ENCODE measurements at regions not wholly inside any gene's neighbourhood (a gene's known extent, or its start where the extent isn't known, plus 50 kb on each side); places are given as distances from the start of the nearest gene placed in this dataset.

DNA sequence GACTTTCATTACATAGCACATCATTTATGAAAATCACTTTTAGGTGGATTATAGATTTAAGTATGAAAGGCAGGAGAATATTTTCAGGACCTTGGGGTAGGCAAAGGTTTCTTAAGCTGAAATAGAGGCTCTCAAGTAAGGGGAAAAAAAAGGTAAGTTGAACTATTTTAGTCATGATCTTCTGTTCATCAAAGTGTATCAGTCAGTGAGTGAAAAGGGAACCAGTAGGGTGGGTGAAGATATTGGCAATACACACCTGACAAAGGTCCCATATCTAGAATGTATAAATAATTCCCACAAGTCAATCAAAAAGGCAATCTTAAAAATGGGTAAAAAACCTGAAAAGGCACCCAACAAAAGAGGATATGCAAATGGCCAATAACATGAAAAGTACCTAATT is 218.6 kb downstream of the KLF13 start:
- no peaks in the 10 kb centered on the region for H3K9me3 Mint-ChIP-seq
- no peak overlapping the region for H3K4me3 Mint-ChIP-seq
- peaks cover 19 to 55% of the 10 kb centered on the region in 2 donors for H3K27me3 Mint-ChIP-seq
- ATAC-seq (replicated peaks): no peak
- DNase-seq: no peak
- peaks cover 3 to 6% of the 10 kb centered on the region in 2 donors for H3K4me1 Mint-ChIP-seq
- no peaks in the 10 kb centered on the region for H3K36me3 Mint-ChIP-seq
- H3K27ac Mint-ChIP-seq: no peak overlapping the region

GRCh38 chr15:31550211-31550977 is 223.8 kb downstream of the KLF13 start:
- no peak for ATAC-seq (replicated peaks)
- peaks cover 22 to 34% of the 10 kb centered on the region in 2 donors for H3K27me3 Mint-ChIP-seq
- H3K36me3 Mint-ChIP-seq: no peaks in the 10 kb centered on the region
- H3K9me3 Mint-ChIP-seq: no peaks in the 10 kb centered on the region
- H3K4me3 Mint-ChIP-seq: no peak overlapping the region
- no peak for DNase-seq
- H3K4me1 Mint-ChIP-seq: peaks cover 0 to 1% of the 10 kb centered on the region in 2 donors
- no peak overlapping the region for H3K27ac Mint-ChIP-seq

- ATAC-seq (replicated peaks): no peak
- Mint-ChIP-seq H3K9me3 (no peaks in the 10 kb centered on the region), H3K36me3 (no peaks in the 10 kb centered on the region), H3K4me1 (no peaks in the 10 kb centered on the region), H3K27me3 (peaks cover 20 to 31% of the 10 kb centered on the region in 2 donors), H3K4me3 (no peak overlapping the region), H3K27ac (no peak overlapping the region)
- DNase-seq: no peak
These were observed 224.7 kb downstream of the KLF13 start for GRCh38 chr15:31551323-31551722.

DNA sequence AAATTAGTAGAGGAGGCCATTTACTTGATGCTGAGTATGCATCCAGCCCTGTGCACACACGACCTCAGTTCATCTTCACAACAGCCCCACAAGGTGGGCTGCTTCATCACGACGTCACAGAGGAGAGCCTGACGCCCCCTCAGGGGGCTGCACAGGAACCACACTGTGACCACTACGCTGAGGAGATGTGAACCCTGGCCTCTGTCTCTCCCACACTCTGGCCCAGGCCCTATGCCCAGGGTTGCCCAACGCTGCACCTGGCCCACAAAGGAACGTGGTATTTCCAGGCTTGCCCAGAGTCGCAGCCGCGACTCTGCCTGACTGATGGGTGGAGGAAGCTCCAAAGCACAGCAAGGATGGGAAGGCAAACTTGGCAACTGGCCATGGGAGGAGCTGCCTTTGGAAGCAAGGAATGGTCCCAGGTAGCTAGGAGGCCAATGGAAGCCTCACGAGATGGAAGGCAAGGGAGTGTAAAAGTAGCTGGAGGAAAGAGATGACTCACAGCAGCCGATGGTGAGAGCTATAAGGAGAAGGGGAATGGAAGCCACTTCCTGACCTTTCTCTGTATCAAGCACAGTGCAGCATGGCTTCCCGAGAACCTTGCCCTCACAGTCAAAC is 226.0 kb downstream of the KLF13 start:
- no peak overlapping the region for H3K27ac Mint-ChIP-seq
- H3K4me1 Mint-ChIP-seq: no peaks in the 10 kb centered on the region
- H3K9me3 Mint-ChIP-seq: no peaks in the 10 kb centered on the region
- H3K27me3 Mint-ChIP-seq: peaks cover 18 to 29% of the 10 kb centered on the region in 2 donors
- ATAC-seq (replicated peaks) (no peak), DNase-seq (no peak)
- H3K4me3 Mint-ChIP-seq: no peak overlapping the region
- no peaks in the 10 kb centered on the region for H3K36me3 Mint-ChIP-seq

DNA sequence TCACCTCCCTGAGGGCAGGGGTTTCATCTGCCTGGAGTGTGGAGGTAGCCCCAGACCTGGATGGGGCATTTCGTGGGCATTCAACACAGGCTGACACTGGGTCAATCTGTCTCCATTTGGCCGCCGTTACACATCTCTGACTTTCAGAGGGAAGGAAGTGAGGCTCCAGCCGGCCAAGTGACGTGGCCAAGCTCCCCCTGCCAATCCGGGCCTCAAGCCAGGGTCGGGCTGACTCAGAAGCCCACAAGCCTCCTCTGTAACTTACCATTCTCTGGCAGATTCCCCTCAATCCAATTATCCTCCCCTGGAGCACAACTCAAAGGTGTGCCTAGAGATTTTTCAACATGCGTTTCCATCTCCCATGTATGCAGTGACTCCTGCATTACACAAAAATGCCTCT is 227.6 kb downstream of the KLF13 start:
- no peak overlapping the region for H3K27ac Mint-ChIP-seq
- H3K9me3 Mint-ChIP-seq: peaks cover 0 to 5% of the 10 kb centered on the region in 2 donors
- no peaks in the 10 kb centered on the region for H3K4me1 Mint-ChIP-seq
- no peaks in the 10 kb centered on the region for H3K36me3 Mint-ChIP-seq
- ATAC-seq (replicated peaks) (no peak), DNase-seq (no peak)
- no peak overlapping the region for H3K4me3 Mint-ChIP-seq
- peaks cover 12 to 26% of the 10 kb centered on the region in 2 donors for H3K27me3 Mint-ChIP-seq

DNA sequence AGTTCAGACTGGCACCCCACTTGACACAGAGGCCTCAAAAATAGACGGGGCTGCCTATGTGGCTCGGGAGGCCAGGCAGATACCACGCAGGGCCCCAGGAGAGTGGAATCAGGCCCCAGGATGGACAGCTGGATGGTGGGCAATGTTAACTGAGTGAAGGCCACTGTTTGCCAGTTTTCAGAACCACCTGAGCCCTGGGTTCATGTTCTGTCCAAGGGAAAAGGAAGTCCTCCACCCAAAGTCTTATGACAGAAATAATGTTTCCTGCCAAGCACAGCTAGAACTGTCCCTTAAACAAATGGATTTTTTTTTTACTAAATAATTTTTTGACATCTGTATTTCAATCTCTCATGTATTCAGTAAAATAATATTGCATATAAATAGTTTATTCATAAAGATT is 228.4 kb downstream of the KLF13 start:
- DNase-seq (no peak), ATAC-seq (replicated peaks) (no peak)
- Mint-ChIP-seq H3K4me3 (no peak overlapping the region), H3K27me3 (peaks cover 12 to 21% of the 10 kb centered on the region in 2 donors), H3K9me3 (peaks cover 0 to 5% of the 10 kb centered on the region in 2 donors), H3K27ac (no peak overlapping the region), H3K36me3 (no peaks in the 10 kb centered on the region), H3K4me1 (no peaks in the 10 kb centered on the region)

DNA sequence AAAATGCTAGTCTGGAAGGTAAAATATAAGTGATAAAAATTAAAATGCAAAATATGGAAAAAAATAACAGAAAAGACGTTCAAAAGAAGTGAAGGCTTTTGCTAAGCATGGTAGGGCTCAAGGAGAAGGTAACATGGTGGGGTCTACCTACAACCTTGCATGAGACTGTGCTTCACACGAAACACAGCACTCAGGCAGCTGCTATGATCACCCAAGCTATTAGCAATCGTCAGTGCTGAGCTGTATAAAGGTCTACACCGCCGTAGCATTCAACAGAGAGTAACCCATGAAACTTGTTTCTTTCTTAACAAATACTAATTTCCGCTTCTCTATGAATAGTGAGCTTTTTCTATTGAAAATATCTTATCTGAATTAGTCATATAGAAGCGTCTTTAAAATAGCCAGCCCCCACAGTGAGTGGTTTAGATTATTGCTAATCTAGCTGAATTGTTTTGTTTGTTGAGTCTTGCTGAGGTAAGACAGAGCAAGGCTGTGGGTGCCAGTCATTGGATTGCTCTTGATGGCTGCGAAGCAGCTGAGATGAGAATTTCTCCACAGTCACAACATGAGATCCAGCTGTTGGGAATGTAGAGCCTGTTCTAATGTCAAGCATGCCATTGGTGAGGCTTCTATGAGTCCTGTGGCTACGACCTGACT is 230.0 kb downstream of the KLF13 start:
- Mint-ChIP-seq H3K9me3 (peaks cover 0 to 5% of the 10 kb centered on the region in 2 donors), H3K36me3 (no peaks in the 10 kb centered on the region), H3K4me1 (no peaks in the 10 kb centered on the region), H3K27ac (no peak overlapping the region), H3K27me3 (peaks cover 12 to 30% of the 10 kb centered on the region in 2 donors), H3K4me3 (no peak overlapping the region)
- no peak for ATAC-seq (replicated peaks)
- no peak for DNase-seq

DNA sequence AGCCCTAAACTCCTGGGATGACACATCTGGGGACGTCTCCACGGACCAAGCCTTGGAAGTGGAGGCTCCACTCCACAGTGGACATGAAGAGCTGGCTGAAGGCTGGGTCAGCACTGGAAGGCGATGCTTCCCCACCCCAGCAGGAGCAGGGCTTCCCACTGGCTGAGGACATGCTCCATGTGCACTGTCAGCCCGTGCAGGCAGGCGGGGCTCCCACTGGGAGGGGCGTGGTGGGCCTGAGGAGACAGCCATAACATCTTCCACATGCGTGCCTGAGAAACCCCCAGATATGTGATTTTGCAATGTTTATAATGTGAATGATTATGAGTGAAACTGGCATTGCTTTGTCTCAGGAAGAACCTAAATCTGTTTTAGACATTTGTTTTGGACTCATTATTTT is 231.3 kb downstream of the KLF13 start:
- H3K27me3 Mint-ChIP-seq: peaks cover 18 to 39% of the 10 kb centered on the region in 2 donors
- DNase-seq (no peak), ATAC-seq (replicated peaks) (no peak)
- no peak overlapping the region for H3K4me3 Mint-ChIP-seq
- H3K36me3 Mint-ChIP-seq: no peaks in the 10 kb centered on the region
- H3K9me3 Mint-ChIP-seq: peaks cover 0 to 5% of the 10 kb centered on the region in 2 donors
- H3K27ac Mint-ChIP-seq: no peak overlapping the region
- H3K4me1 Mint-ChIP-seq: no peaks in the 10 kb centered on the region

DNA sequence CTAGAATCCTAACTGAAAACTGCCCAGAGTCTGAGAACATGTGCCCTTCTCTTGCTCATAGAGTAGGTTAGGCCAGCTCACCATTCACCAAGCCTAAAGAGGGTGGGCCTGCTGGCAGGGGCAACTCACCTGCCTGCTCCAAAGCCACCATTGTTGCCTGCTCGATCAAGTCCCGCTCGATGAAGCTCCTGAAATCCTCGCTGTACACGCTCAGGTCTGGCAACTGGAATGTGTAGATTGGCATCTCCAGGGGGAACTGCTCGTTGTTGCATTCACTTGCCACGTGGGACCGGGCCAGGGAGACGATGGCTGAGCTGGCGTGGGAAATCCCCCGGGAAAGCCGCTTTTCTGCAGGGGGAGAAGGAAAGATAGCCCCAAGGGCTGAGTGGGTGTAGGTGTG is 232.2 kb downstream of the KLF13 start:
- H3K27ac Mint-ChIP-seq: no peak overlapping the region
- peaks cover 0 to 5% of the 10 kb centered on the region in 2 donors for H3K9me3 Mint-ChIP-seq
- no peak overlapping the region for H3K4me3 Mint-ChIP-seq
- H3K27me3 Mint-ChIP-seq: peaks cover 14 to 44% of the 10 kb centered on the region in 2 donors
- H3K36me3 Mint-ChIP-seq: no peaks in the 10 kb centered on the region
- DNase-seq (no peak), ATAC-seq (replicated peaks) (no peak)
- no peaks in the 10 kb centered on the region for H3K4me1 Mint-ChIP-seq

DNA sequence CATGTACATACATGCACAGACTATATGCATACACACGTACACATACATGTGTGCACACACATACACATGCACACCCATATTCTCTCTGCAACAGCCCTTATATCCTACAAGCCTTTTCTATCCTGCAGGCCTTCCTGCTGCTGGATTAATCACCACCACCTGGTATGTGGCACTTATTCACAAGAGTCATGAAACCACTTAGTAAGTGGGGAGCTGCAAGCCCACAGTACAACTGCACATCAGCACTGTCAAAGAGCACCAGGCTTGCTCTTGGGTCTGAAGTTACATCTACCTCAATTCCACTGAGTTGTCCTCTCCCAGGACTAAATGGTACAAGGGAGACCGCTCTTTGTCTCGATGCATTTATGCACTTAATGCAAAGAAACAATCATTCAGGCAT is 233.2 kb downstream of the KLF13 start:
- Mint-ChIP-seq H3K27ac (no peak overlapping the region), H3K4me3 (no peak overlapping the region), H3K36me3 (no peaks in the 10 kb centered on the region), H3K9me3 (peaks cover 0 to 5% of the 10 kb centered on the region in 2 donors), H3K27me3 (peaks cover 6 to 41% of the 10 kb centered on the region in 2 donors), H3K4me1 (no peaks in the 10 kb centered on the region)
- DNase-seq (no peak), ATAC-seq (replicated peaks) (no peak)

DNA sequence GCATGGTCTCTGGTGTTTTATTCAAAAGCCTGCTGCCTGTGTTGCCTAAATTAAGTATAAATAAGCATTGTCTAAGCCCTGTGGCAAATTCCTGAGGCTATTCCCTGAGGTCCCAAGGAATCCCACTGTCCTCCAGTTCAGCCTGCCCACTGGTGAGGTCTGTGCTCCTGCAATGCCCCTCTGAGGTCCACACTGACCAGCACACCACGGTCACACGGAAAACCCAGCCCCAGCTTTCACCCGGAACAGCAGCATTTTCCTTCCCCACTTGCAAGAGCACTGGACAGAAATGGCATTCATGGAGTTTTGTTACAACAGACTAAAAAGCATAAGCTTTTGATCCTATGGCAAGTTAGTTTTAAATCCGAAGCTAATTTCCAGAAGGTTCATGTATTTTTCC is 234.0 kb downstream of the KLF13 start:
- Mint-ChIP-seq H3K27ac (no peak overlapping the region), H3K9me3 (peaks cover 0 to 5% of the 10 kb centered on the region in 2 donors)

GRCh38 chr15:31561156-31561555 is 234.5 kb downstream of the KLF13 start:
- H3K27me3 Mint-ChIP-seq: peaks cover 6 to 41% of the 10 kb centered on the region in 2 donors

More for the DNA sequence above, 234.0 kb downstream of the KLF13 start:
- ATAC-seq (replicated peaks): no peak
- Mint-ChIP-seq H3K4me3 (no peak overlapping the region), H3K4me1 (no peaks in the 10 kb centered on the region), H3K36me3 (no peaks in the 10 kb centered on the region), H3K27me3 (peaks cover 6 to 41% of the 10 kb centered on the region in 2 donors)
- no peak for DNase-seq

GRCh38 chr15:31563001-31563400 is 236.4 kb downstream of the KLF13 start:
- no peak overlapping the region for H3K4me3 Mint-ChIP-seq
- DNase-seq (no peak), ATAC-seq (replicated peaks) (no peak)
- H3K36me3 Mint-ChIP-seq: peaks cover 0 to 4% of the 10 kb centered on the region in 2 donors
- H3K27ac Mint-ChIP-seq: no peak overlapping the region
- H3K27me3 Mint-ChIP-seq: peaks cover 6 to 31% of the 10 kb centered on the region in 2 donors
- no peaks in the 10 kb centered on the region for H3K4me1 Mint-ChIP-seq
- H3K9me3 Mint-ChIP-seq: peaks cover 4 to 13% of the 10 kb centered on the region in 2 donors

More at GRCh38 chr15:31561156-31561555, 234.5 kb downstream of the KLF13 start:
- ATAC-seq (replicated peaks) (no peak), DNase-seq (no peak)
- Mint-ChIP-seq H3K4me3 (no peak overlapping the region), H3K36me3 (no peaks in the 10 kb centered on the region), H3K9me3 (peaks cover 0 to 5% of the 10 kb centered on the region in 2 donors), H3K27ac (no peak overlapping the region), H3K4me1 (no peaks in the 10 kb centered on the region)

GRCh38 chr15:31563421-31563820 is 236.8 kb downstream of the KLF13 start:
- ATAC-seq (replicated peaks) (no peak), DNase-seq (no peak)
- peaks cover 0 to 4% of the 10 kb centered on the region in 2 donors for H3K36me3 Mint-ChIP-seq
- H3K9me3 Mint-ChIP-seq: peaks cover 7 to 17% of the 10 kb centered on the region in 2 donors
- no peak overlapping the region for H3K27ac Mint-ChIP-seq
- H3K4me1 Mint-ChIP-seq: no peaks in the 10 kb centered on the region
- H3K4me3 Mint-ChIP-seq: no peak overlapping the region
- H3K27me3 Mint-ChIP-seq: peaks cover 6 to 27% of the 10 kb centered on the region in 2 donors
